GM23338 (cell line): ENCODE measurements at regions not wholly inside any gene's neighbourhood (a gene's known extent, or its start where the extent isn't known, plus 50 kb on each side); places are given as distances from the start of the nearest gene placed in this dataset.

ENCODE experiments used
- ATAC-seq: fragments of 200-7000 bp; cut with Tn5 transposase; 3 replicates; pipeline ENCODE4 v1.9.1; 2020
- DNase-seq: peaks from one replicate; pipeline ENCODE4 v3.0.0-alpha.2; 2015; ENCODE audit warnings: low spot score
- H2AFZ ChIP-seq: fragments of 200-600 bp; sonication (generic); 2 replicates; pipeline ENCODE4 v1.8.0; 2016; ENCODE audit warnings: antibody characterized with exemption, mild to moderate bottlenecking, moderate library complexity
- H3F3A ChIP-seq: fragments of 200-600 bp; sonication (generic); replicated peaks from 2 replicates; pipeline ENCODE4 v1.8.0; 2017; ENCODE audit warnings: antibody characterized with exemption, mixed run types, low read depth
- H3K27ac ChIP-seq: fragments of 200-600 bp; sonication (generic); 2 replicates; pipeline ENCODE4 v1.6.1; 2016; ENCODE audit warnings: low read depth
- H3K27me3 ChIP-seq: fragments of 200-600 bp; sonication (generic); 2 replicates; pipeline ENCODE4 v1.8.0; 2016; ENCODE audit warnings: mild to moderate bottlenecking, mixed run types, moderate library complexity; ENCODE audit not compliant: insufficient read depth
- H3K36me3 ChIP-seq: fragments of 200-600 bp; sonication (generic); 2 replicates; pipeline ENCODE4 v1.8.0; 2016; ENCODE audit warnings: mild to moderate bottlenecking; ENCODE audit not compliant: insufficient read depth
- H3K4me1 ChIP-seq: fragments of 200-600 bp; sonication (generic); 2 replicates; pipeline ENCODE4 v1.8.0; 2016; ENCODE audit warnings: mild to moderate bottlenecking, moderate library complexity; ENCODE audit not compliant: insufficient read depth
- H3K4me2 ChIP-seq: fragments of 200-600 bp; sonication (generic); 2 replicates; pipeline ENCODE4 v1.7.1; 2017; ENCODE audit warnings: mixed run types
- H3K4me3 ChIP-seq: fragments of 200-600 bp; sonication (generic); 2 replicates; pipeline ENCODE4 v1.6.1; 2016; ENCODE audit warnings: mixed run types
- H3K79me2 ChIP-seq: fragments of 200-600 bp; sonication (generic); replicated peaks from 2 replicates; pipeline ENCODE4 v1.8.0; 2017; ENCODE audit warnings: mild to moderate bottlenecking; ENCODE audit not compliant: insufficient read depth
- H3K9me2 ChIP-seq: fragments of 200-600 bp; sonication (generic); 2 replicates; pipeline ENCODE4 v1.8.0; 2017; ENCODE audit not compliant: insufficient read depth
- H4K20me1 ChIP-seq: fragments of 200-600 bp; sonication (generic); replicated peaks from 2 replicates; pipeline ENCODE4 v1.8.0; 2017; ENCODE audit warnings: mild to moderate bottlenecking; ENCODE audit not compliant: insufficient read depth
- H3K27ac Mint-ChIP-seq: 2 replicates; pipeline ENCODE4 v1.8.0; 2020; ENCODE audit warnings: inconsistent platforms, mild to moderate bottlenecking, moderate library complexity, mixed read lengths
- H3K27me3 Mint-ChIP-seq: 3 replicates; pipeline ENCODE4 v1.8.0; 2022; ENCODE audit warnings: low read depth, mild to moderate bottlenecking, moderate library complexity, mixed read lengths, inconsistent platforms; ENCODE audit not compliant: insufficient read depth, poor library complexity
- H3K36me3 Mint-ChIP-seq: 3 replicates; pipeline ENCODE4 v1.8.0; 2021; ENCODE audit warnings: low read depth, mild to moderate bottlenecking, inconsistent platforms, moderate library complexity, mixed read lengths
- H3K4me1 Mint-ChIP-seq: 3 replicates; pipeline ENCODE4 v1.8.0; 2020; ENCODE audit warnings: mild to moderate bottlenecking, inconsistent platforms, mixed read lengths
- H3K4me3 Mint-ChIP-seq: 3 replicates; pipeline ENCODE4 v1.8.0; 2021; ENCODE audit warnings: moderate library complexity, mild to moderate bottlenecking, inconsistent platforms, mixed read lengths
- H3K9me3 Mint-ChIP-seq: 3 replicates; pipeline ENCODE4 v1.8.0; 2020; ENCODE audit warnings: moderate library complexity, mild to moderate bottlenecking, inconsistent platforms, mixed read lengths
- CREB1 ChIP-seq: fragments of 250-450 bp; sonication (Bioruptor Pico); IDR thresholded peaks from 2 replicates; pipeline ENCODE4 v1.5.0; 2020; ENCODE audit warnings: low read depth, mild to moderate bottlenecking, moderate library complexity
- EZH2phosphoT487 ChIP-seq: fragments of 200-600 bp; sonication (generic); IDR thresholded peaks from one replicate; pipeline ENCODE4 v1.8.1; 2018; ENCODE audit warnings: antibody characterized with exemption; ENCODE audit not compliant: unreplicated experiment
- POLR2AphosphoS5 ChIP-seq: IDR thresholded peaks from 2 replicates; pipeline ENCODE4 v1.6.1; 2016; ENCODE audit warnings: antibody characterized with exemption, low read depth
- STAT1 ChIP-seq: IDR thresholded peaks from one replicate; pipeline ENCODE4 v1.6.1; 2016; ENCODE audit warnings: antibody characterized with exemption; ENCODE audit not compliant: unreplicated experiment
- ZNF331 ChIP-seq: fragments of 250-450 bp; sonication (Bioruptor Pico); IDR thresholded peaks from 2 replicates; pipeline ENCODE4 v1.5.0; 2020; ENCODE audit warnings: low read depth, mild to moderate bottlenecking, moderate library complexity
- TF ChIP-seq, protein P1 (sequence below): IDR thresholded peaks from one replicate; pipeline ENCODE4 v1.6.1; 2018; ENCODE audit warnings: antibody characterized with exemption; ENCODE audit not compliant: unreplicated experiment
- TF ChIP-seq, protein P2 (sequence below), 2 experiments: fragments of 200-600 bp in 1 of 2; sonication (generic) in 1 of 2; conservative IDR thresholded peaks; 2 replicates each; pipeline versions ENCODE4 v1.5.1 to v1.6.1; 2016 to 2017; ENCODE audit warnings: antibody characterized with exemption in 2 of 2, low read depth in 2 of 2, mild to moderate bottlenecking in 2 of 2, moderate library complexity in 1 of 2
- TF ChIP-seq, protein P3 (sequence below): IDR thresholded peaks from 2 replicates; pipeline ENCODE4 v1.6.1; 2016; ENCODE audit warnings: antibody characterized with exemption

DNA sequence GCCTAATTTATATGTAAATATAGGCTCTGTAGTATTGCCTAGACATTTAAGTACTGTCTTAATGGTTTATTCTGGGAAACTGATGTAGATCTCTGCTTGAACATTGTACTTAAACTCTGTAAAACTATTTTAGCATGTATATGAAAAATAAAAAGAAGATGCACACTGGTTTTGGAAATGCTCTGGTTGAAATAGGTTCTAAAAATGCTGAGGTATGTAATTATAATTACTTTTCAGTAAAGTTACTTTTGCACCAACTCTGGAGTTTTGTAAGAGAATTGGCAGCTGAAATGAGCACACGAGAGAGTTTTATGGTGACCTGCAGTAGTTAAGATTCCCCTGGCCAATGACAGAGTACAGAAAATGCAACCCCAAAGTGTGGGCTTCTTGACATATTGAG lies 353.9 kb downstream of the ATP23 start:
- Histone ChIP-seq H3K4me3 (no peak overlapping the region), H3K36me3 (no peaks in the 10 kb centered on the region), H3K27me3 (no peaks in the 10 kb centered on the region), H4K20me1 (no peaks in the 10 kb centered on the region), H3K79me2 (no peaks in the 10 kb centered on the region), H3K9me2 (no peaks in the 10 kb centered on the region), H3K27ac (no peak overlapping the region), H3F3A (no peaks in the 10 kb centered on the region), H2AFZ (no peak overlapping the region), H3K4me2 (no peak overlapping the region), H3K4me1 (peaks cover 23% of the 10 kb centered on the region; the same call in 1 of the 2 replicates)
- Mint-ChIP-seq H3K9me3 (no peaks in the 10 kb centered on the region), H3K4me1 (peaks cover 33% of the 10 kb centered on the region), H3K36me3 (no peaks in the 10 kb centered on the region), H3K27me3 (no peaks in the 10 kb centered on the region), H3K27ac (no peak overlapping the region), H3K4me3 (no peak overlapping the region)
- DNase-seq, result no peak
- no peak for TF ChIP-seq ZNF331 (CRISPR knock-in tag)
- TF ChIP-seq EZH2phosphoT487, result no peak
- TF ChIP-seq POLR2AphosphoS5, result no peak
- TF ChIP-seq STAT1, result no peak
- TF ChIP-seq, protein P1, sequence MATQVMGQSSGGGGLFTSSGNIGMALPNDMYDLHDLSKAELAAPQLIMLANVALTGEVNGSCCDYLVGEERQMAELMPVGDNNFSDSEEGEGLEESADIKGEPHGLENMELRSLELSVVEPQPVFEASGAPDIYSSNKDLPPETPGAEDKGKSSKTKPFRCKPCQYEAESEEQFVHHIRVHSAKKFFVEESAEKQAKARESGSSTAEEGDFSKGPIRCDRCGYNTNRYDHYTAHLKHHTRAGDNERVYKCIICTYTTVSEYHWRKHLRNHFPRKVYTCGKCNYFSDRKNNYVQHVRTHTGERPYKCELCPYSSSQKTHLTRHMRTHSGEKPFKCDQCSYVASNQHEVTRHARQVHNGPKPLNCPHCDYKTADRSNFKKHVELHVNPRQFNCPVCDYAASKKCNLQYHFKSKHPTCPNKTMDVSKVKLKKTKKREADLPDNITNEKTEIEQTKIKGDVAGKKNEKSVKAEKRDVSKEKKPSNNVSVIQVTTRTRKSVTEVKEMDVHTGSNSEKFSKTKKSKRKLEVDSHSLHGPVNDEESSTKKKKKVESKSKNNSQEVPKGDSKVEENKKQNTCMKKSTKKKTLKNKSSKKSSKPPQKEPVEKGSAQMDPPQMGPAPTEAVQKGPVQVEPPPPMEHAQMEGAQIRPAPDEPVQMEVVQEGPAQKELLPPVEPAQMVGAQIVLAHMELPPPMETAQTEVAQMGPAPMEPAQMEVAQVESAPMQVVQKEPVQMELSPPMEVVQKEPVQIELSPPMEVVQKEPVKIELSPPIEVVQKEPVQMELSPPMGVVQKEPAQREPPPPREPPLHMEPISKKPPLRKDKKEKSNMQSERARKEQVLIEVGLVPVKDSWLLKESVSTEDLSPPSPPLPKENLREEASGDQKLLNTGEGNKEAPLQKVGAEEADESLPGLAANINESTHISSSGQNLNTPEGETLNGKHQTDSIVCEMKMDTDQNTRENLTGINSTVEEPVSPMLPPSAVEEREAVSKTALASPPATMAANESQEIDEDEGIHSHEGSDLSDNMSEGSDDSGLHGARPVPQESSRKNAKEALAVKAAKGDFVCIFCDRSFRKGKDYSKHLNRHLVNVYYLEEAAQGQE, result no peak
- ATAC-seq, result no peak

DNA sequence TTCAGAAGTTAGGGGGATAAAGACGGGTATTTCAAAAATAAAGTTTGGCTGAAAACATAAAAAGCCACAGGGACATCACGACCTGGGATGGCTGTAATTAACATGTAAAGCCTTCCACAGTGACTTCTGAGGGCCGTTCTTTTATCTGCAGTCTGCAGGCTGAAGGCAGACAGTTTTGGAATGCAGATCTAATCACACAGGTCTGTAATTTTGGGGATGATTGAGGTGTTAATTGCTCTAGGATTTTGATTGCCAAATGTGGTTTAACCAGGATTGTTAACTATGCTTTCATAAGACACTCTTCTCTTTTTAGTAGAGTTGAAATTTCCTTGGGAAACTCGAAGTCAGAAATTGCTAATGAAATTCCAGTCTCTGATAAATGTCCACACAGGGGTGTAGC lies 355.5 kb downstream of the ATP23 start:
- DNase-seq (peak; percentile 13), ATAC-seq (peak; percentile 51)
- H2AFZ ChIP-seq, result no peak overlapping the region
- H3K27ac ChIP-seq, result no peak overlapping the region
- Mint-ChIP-seq H3K4me3 (no peak overlapping the region), H3K27ac (no peak overlapping the region), H3K36me3 (no peaks in the 10 kb centered on the region), H3K4me1 (peaks cover 29% of the 10 kb centered on the region), H3K9me3 (no peaks in the 10 kb centered on the region), H3K27me3 (no peaks in the 10 kb centered on the region)
- H3K9me2 ChIP-seq, result no peaks in the 10 kb centered on the region
- peaks cover 21% of the 10 kb centered on the region; the same call in 1 of the 2 replicates for H3K4me1 ChIP-seq
- H3K4me3 ChIP-seq, result no peak overlapping the region
- H3K27me3 ChIP-seq, result no peaks in the 10 kb centered on the region
- no peak overlapping the region for H3K4me2 ChIP-seq
- H3F3A ChIP-seq, result no peaks in the 10 kb centered on the region
- H3K36me3 ChIP-seq, result no peaks in the 10 kb centered on the region
- no peaks in the 10 kb centered on the region for H4K20me1 ChIP-seq
- no peaks in the 10 kb centered on the region for H3K79me2 ChIP-seq
- TF ChIP-seq, protein P1, result no peak
- TF ChIP-seq POLR2AphosphoS5 (no peak), ZNF331 (CRISPR knock-in tag) (no peak), STAT1 (no peak), CREB1 (CRISPR knock-in tag) (no peak), EZH2phosphoT487 (no peak)
- TF ChIP-seq, protein P2, sequence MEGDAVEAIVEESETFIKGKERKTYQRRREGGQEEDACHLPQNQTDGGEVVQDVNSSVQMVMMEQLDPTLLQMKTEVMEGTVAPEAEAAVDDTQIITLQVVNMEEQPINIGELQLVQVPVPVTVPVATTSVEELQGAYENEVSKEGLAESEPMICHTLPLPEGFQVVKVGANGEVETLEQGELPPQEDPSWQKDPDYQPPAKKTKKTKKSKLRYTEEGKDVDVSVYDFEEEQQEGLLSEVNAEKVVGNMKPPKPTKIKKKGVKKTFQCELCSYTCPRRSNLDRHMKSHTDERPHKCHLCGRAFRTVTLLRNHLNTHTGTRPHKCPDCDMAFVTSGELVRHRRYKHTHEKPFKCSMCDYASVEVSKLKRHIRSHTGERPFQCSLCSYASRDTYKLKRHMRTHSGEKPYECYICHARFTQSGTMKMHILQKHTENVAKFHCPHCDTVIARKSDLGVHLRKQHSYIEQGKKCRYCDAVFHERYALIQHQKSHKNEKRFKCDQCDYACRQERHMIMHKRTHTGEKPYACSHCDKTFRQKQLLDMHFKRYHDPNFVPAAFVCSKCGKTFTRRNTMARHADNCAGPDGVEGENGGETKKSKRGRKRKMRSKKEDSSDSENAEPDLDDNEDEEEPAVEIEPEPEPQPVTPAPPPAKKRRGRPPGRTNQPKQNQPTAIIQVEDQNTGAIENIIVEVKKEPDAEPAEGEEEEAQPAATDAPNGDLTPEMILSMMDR (conservative IDR thresholded peaks at IDR 0.05; ENCODE audit: low read depth in 2 of 2), result no peak
- TF ChIP-seq, protein P3, sequence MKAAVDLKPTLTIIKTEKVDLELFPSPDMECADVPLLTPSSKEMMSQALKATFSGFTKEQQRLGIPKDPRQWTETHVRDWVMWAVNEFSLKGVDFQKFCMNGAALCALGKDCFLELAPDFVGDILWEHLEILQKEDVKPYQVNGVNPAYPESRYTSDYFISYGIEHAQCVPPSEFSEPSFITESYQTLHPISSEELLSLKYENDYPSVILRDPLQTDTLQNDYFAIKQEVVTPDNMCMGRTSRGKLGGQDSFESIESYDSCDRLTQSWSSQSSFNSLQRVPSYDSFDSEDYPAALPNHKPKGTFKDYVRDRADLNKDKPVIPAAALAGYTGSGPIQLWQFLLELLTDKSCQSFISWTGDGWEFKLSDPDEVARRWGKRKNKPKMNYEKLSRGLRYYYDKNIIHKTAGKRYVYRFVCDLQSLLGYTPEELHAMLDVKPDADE, result no peak
